ENCODE measurements at regions not wholly inside any gene's neighbourhood (a gene's known extent, or its start where the extent isn't known, plus 50 kb on each side); places are given as distances from the start of the nearest gene placed in this dataset.

DNA sequence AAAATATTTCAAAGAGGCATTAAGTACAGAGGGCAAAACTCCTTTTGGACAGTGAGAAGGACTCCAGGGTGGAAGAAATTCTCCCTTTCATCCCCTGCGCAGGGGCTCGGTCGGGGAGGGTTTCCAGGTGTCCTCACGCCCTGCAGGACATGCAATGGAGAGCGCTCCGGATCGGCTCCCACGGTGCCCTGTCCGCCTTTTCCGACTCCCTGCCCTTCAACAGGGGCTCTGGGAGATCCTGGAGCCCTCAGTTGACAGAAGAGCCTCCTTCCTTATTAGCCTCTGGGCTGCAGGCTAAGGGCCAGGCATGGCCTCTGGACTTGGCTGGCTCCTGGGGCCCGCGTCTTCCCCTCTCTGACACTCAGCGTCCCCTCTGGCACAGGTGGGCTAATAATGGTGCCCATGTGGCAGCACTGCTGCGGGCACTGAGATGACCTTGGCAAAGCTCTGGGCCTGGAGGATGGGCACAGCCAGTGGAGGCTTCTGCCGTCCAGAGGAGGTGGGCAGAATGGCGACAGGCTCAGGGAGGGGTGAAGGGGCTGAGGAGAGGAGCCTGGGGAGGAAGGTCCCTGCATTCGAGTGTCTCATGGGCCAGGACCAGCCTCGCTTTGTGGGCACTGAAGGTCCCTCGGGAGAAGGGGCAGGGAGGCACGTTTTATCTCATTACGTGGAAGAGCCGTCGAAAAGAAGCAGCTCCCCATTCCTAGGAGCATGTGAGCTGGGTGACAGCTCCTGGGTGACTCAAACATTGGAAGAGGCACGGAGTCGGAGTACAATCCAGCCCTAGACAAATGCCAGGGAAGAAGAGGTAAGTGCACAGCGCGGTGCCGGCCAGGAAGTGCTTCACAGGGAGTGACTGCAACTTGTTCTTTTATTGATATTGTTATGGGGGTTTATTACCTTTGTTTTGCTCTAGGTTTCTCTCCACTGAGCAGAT, 161.7 kb downstream of the IRF8 start:
- WGBS (ENCODE audit: insufficient coverage, insufficient read length) = no CpG with 5 or more reads among the region's 28 CpGs
- no peak for DNase-seq (ENCODE audit: low read depth, low spot score)
- no peaks in the 10 kb centered on the region for H3K27me3 ChIP-seq (ENCODE audit: control insufficient read depth, insufficient read depth, low read length)
- H3K4me1 ChIP-seq (ENCODE audit: control insufficient read depth, insufficient read depth, low read length) = no peaks in the 10 kb centered on the region
- no peak overlapping the region for H3K4me3 ChIP-seq (ENCODE audit: low read length)
- no peak overlapping the region for H3K27ac ChIP-seq (ENCODE audit: low read length)
- no peaks in the 10 kb centered on the region for H3K36me3 ChIP-seq (ENCODE audit: control insufficient read depth, insufficient read depth, low read length)
- no peaks in the 10 kb centered on the region for H3K9me3 ChIP-seq (ENCODE audit: control insufficient read depth, insufficient read depth, low read length)

DNA sequence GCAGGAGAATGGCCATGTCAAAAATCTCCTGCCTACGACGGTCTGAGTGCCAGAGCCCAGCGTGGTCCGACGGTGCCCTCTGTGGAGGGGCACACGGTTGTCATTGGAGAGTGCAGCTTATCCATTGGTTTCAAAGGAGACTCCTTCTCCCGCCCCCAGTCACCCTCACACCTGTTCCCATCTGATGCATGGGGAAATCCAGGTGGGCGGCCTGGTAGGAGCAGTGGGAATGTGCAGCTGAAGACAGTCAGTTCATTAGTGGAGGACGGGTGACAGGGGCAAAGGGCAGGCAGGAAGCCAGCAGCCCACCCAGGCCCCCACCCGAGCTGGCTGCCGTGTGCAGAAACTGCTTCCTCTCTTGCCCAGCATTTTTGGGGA, 162.3 kb downstream of the IRF8 start:
- no peak for DNase-seq (ENCODE audit: low read depth, low spot score)
- H3K27me3 ChIP-seq (ENCODE audit: control insufficient read depth, insufficient read depth, low read length) = no peaks in the 10 kb centered on the region

DNA sequence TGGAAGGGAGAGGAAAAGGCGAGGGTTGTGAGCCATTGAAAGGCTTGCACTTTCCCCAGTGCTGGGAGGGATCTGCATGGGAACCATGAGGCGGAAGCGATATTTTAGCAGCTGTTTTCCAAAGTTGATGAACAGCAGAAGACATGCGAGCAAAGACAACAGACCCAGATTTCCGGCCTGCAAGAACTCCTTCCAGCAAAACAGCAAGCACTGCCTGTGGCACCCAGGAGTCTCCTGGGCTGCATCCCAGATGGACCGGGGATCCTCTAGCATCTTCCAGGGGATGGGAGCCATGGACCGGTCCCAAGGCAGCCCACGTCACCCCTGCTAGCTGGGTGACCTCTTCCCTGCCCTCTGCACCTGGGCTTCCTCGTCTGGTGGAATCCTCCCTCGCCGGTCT, 162.8 kb downstream of the IRF8 start:
- no peaks in the 10 kb centered on the region for H3K27me3 ChIP-seq (ENCODE audit: control insufficient read depth, insufficient read depth, low read length)
- no peaks in the 10 kb centered on the region for H3K36me3 ChIP-seq (ENCODE audit: control insufficient read depth, insufficient read depth, low read length)
- H3K9me3 ChIP-seq (ENCODE audit: control insufficient read depth, insufficient read depth, low read length) = no peaks in the 10 kb centered on the region
- no CpG with 5 or more reads among the region's 11 CpGs for WGBS (ENCODE audit: insufficient coverage, insufficient read length)
- H3K4me3 ChIP-seq (ENCODE audit: low read length) = no peak overlapping the region
- no peak for DNase-seq (ENCODE audit: low read depth, low spot score)
- H3K4me1 ChIP-seq (ENCODE audit: control insufficient read depth, insufficient read depth, low read length) = no peaks in the 10 kb centered on the region
- H3K27ac ChIP-seq (ENCODE audit: low read length) = no peak overlapping the region

More for the DNA sequence above, 162.3 kb downstream of the IRF8 start:
- Histone ChIP-seq H3K4me1 (ENCODE audit: control insufficient read depth, insufficient read depth, low read length) (no peaks in the 10 kb centered on the region), H3K9me3 (ENCODE audit: control insufficient read depth, insufficient read depth, low read length) (no peaks in the 10 kb centered on the region), H3K27ac (ENCODE audit: low read length) (no peak overlapping the region), H3K36me3 (ENCODE audit: control insufficient read depth, insufficient read depth, low read length) (no peaks in the 10 kb centered on the region), H3K4me3 (ENCODE audit: low read length) (no peak overlapping the region)
- whole genome bisulfite sequencing (ENCODE audit: insufficient coverage, insufficient read length) = no CpG with 5 or more reads among the region's 11 CpGs

DNA sequence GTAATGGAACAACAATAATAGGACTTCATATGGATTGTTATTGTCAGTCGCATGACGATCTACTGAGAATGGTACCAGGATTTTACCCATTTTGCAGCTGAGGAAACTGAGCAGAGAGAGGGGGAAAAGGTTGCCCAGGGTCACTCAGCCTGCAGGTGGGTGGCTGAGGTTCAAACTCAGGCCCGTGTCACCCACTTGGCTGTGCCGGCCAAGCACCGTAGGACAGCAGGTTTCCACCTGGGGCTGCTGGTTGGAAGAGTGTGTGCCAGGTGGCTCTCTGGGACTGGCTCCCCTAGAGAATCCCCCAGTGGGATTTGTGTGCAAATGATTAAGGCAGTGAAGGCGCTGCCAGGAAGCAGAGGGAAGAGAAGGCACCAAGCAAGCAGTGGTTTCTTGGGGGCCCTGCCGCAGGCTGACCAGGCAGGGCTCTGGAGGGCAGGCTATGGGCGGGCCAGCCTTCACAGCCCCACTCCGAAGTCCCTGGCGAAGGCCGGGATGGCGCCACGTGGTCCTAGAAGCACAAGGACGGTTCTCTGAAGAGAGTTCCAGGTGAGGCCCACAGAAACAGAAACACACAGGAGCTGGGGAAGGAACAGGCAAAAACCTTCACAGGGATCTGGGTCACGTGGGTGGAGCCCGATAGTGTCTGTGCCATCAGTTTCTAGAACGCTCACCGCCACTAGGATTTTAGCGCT, 163.5 kb downstream of the IRF8 start:
- no peaks in the 10 kb centered on the region for H3K9me3 ChIP-seq (ENCODE audit: control insufficient read depth, insufficient read depth, low read length)
- DNase-seq (ENCODE audit: low read depth, low spot score) = no peak
- H3K4me1 ChIP-seq (ENCODE audit: control insufficient read depth, insufficient read depth, low read length) = no peaks in the 10 kb centered on the region
- no CpG with 5 or more reads among the region's 19 CpGs for WGBS (ENCODE audit: insufficient coverage, insufficient read length)
- H3K27ac ChIP-seq (ENCODE audit: low read length) = no peak overlapping the region
- no peaks in the 10 kb centered on the region for H3K27me3 ChIP-seq (ENCODE audit: control insufficient read depth, insufficient read depth, low read length)
- no peaks in the 10 kb centered on the region for H3K36me3 ChIP-seq (ENCODE audit: control insufficient read depth, insufficient read depth, low read length)
- H3K4me3 ChIP-seq (ENCODE audit: low read length) = no peak overlapping the region

DNA sequence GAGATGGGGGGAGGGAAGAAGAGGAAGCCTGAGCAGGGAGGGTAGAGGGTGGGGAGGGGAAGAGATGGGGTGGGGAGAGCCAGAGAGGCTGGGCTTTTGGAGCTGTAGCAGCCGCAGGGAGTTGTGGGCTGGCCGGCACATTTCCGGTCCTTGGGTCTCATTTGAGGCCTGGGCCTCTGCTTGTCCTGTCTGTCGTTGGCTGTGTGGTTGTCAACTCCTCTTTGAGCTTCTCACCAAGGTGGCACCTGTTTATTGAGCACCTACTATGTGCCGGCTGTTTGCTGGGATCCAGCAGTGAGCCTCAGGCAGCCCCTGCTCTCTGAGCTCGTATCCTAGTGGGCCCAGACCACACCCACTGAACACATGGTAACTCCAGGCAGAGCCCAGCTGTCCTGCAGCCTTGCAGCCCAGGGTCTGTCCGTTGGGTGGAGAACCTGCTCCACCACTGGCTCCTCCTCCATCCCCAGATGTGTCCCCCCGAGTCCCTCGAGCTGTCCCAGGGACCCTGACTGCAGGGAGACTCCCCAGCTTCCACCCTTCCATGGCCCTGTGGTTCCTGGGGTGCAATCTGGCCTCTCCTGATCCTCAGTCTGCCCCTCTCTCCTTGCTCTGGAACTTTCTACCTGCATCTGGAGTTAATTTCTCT, 164.9 kb downstream of the IRF8 start:
- no peaks in the 10 kb centered on the region for H3K36me3 ChIP-seq (ENCODE audit: control insufficient read depth, insufficient read depth, low read length)
- H3K27me3 ChIP-seq (ENCODE audit: control insufficient read depth, insufficient read depth, low read length) = no peaks in the 10 kb centered on the region
- no CpG with 5 or more reads among the region's 9 CpGs for WGBS (ENCODE audit: insufficient coverage, insufficient read length)
- H3K4me3 ChIP-seq (ENCODE audit: low read length) = no peak overlapping the region
- H3K4me1 ChIP-seq (ENCODE audit: control insufficient read depth, insufficient read depth, low read length) = no peaks in the 10 kb centered on the region
- H3K27ac ChIP-seq (ENCODE audit: low read length) = no peak overlapping the region
- no peaks in the 10 kb centered on the region for H3K9me3 ChIP-seq (ENCODE audit: control insufficient read depth, insufficient read depth, low read length)
- no peak for DNase-seq (ENCODE audit: low read depth, low spot score)

DNA sequence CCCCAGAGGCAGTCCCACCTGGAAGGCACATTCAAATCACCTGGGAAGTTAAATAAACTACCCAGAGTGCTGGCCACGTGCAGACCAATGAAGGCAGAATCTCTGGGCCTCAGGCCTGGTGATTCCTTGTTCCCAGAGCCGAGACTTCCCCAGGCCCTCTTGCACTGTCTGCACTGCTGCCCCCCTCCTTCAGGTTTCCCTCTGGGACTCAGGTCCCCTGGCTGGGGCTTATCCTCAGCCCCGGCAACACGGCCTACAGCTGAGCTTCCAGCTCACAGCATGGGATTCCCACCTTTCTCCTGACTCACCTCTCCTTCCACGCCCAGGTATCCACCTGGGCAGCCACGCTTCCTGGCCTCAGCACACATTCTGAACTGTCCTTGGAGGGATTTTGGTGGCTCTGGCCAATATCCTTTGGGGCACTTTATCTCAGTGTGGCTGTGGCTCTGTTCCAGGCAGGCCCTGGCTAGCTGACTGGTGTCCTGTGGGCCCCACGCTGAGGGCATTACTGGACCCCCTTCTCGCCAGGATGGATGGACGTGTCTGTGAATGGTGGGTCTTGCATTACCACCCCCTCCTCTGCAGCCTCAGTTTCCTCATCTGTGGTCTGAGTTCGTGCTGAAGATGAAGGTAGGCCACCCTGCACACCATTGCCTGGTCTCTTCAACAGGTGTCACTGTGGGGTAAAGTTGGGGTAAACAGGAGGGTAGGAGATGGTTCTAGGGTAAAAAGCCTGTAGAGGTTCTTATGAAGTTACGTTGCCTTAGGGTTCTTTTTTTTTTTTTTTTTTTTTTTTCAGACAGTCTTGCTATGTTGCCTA, 165.7 kb downstream of the IRF8 start:
- Histone ChIP-seq H3K27me3 (ENCODE audit: control insufficient read depth, insufficient read depth, low read length) (no peaks in the 10 kb centered on the region), H3K4me3 (ENCODE audit: low read length) (no peak overlapping the region), H3K36me3 (ENCODE audit: control insufficient read depth, insufficient read depth, low read length) (no peaks in the 10 kb centered on the region), H3K27ac (ENCODE audit: low read length) (no peak overlapping the region), H3K9me3 (ENCODE audit: control insufficient read depth, insufficient read depth, low read length) (no peaks in the 10 kb centered on the region), H3K4me1 (ENCODE audit: control insufficient read depth, insufficient read depth, low read length) (no peaks in the 10 kb centered on the region)
- WGBS (ENCODE audit: insufficient coverage, insufficient read length) = no CpG with 5 or more reads among the region's 11 CpGs
- no peak for DNase-seq (ENCODE audit: low read depth, low spot score)

DNA sequence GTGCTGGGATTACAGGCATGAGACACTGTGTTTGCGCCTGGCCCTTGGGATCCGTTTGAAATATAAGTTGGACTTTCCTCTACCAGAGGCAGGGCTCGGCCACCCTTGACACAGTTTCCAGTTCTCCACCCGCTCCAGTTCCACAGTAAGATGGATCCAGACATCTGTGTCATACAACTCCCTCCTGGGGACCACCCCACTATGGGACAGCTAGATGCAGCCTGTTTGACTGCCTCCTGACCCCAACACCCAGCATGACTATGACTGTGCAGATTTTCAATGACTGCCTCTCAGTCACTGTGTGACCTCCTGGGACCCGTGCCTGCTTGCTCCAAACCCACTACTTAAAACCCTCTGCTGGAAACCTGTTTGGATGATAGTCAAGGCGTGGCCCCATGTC, 166.7 kb downstream of the IRF8 start:
- Histone ChIP-seq H3K27me3 (ENCODE audit: control insufficient read depth, insufficient read depth, low read length) (no peaks in the 10 kb centered on the region), H3K9me3 (ENCODE audit: control insufficient read depth, insufficient read depth, low read length) (no peaks in the 10 kb centered on the region), H3K4me3 (ENCODE audit: low read length) (no peak overlapping the region), H3K36me3 (ENCODE audit: control insufficient read depth, insufficient read depth, low read length) (no peaks in the 10 kb centered on the region), H3K4me1 (ENCODE audit: control insufficient read depth, insufficient read depth, low read length) (no peaks in the 10 kb centered on the region), H3K27ac (ENCODE audit: low read length) (no peak overlapping the region)
- DNase-seq (ENCODE audit: low read depth, low spot score) = no peak
- WGBS (ENCODE audit: insufficient coverage, insufficient read length) = no CpG with 5 or more reads among the region's 6 CpGs

DNA sequence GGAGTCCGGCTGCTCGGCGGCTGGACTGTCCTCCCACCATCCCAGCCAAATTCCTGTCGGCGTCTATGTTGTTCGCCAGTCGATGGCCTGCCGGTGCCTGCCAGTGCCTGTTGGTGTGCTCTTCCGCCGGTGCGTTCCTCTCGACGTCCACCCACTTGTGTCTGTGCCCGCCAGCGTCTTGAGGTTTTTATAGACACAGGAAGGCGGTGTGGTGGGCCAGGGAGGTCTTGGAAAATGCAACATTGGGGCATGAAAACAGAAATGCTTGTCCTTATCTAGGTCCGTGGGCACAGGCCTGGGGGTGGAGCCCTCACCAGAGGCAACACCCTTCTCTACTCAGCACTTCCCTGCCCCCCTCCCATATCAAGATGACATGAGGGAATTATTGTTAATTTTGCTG, 167.8 kb downstream of the IRF8 start:
- H3K27me3 ChIP-seq (ENCODE audit: control insufficient read depth, insufficient read depth, low read length) = no peaks in the 10 kb centered on the region
- H3K4me3 ChIP-seq (ENCODE audit: low read length) = no peak overlapping the region
- H3K27ac ChIP-seq (ENCODE audit: low read length) = no peak overlapping the region
- no peaks in the 10 kb centered on the region for H3K4me1 ChIP-seq (ENCODE audit: control insufficient read depth, insufficient read depth, low read length)
- no peaks in the 10 kb centered on the region for H3K36me3 ChIP-seq (ENCODE audit: control insufficient read depth, insufficient read depth, low read length)
- WGBS (ENCODE audit: insufficient coverage, insufficient read length) = no CpG with 5 or more reads among the region's 17 CpGs
- no peaks in the 10 kb centered on the region for H3K9me3 ChIP-seq (ENCODE audit: control insufficient read depth, insufficient read depth, low read length)
- no peak for DNase-seq (ENCODE audit: low read depth, low spot score)

DNA sequence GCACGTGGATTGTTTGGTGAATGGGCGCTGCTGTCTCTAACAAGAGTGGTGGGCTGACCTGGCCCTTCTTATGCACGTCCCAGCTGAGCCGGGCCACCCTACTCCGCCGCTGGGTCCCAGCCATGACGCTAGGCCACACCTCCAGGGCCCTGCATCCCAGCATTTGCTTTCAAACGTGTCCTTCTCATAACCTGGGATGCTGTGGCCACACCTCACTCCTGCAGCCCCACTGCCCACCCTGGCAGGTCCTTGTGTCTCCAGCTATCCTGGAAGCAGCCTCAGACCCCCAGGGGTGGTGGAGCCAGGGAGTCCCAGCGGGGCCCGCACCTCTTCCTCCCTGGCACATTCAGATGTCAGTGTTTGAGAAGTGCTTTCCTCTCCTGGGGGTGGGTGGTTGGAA, 168.6 kb downstream of the IRF8 start:
- WGBS (ENCODE audit: insufficient coverage, insufficient read length) = no CpG with 5 or more reads among the region's 10 CpGs
- H3K27me3 ChIP-seq (ENCODE audit: control insufficient read depth, insufficient read depth, low read length) = no peaks in the 10 kb centered on the region

DNA sequence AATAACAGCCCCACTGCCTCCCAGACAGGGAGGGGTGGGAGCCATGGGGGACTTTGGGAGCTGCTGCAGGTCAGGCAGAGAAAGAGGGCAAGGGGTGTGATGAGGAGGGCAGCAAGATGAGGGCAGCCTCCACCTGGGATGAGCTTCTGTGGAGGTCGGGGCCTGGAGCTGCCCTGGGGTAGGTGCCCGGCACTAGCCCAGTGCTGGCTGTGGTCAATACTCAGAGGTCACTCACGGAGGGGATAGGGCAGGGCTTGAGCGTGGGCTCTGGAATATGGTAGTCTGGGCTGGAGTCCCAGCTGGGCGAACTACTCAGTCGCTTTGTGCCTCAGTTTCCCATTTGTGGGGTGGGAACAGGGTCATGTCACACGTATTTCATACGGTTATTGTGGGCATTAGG, 169.0 kb downstream of the IRF8 start:
- no CpG with 5 or more reads among the region's 8 CpGs for WGBS (ENCODE audit: insufficient coverage, insufficient read length)
- no peak overlapping the region for H3K4me3 ChIP-seq (ENCODE audit: low read length)
- no peaks in the 10 kb centered on the region for H3K36me3 ChIP-seq (ENCODE audit: control insufficient read depth, insufficient read depth, low read length)
- no peaks in the 10 kb centered on the region for H3K4me1 ChIP-seq (ENCODE audit: control insufficient read depth, insufficient read depth, low read length)
- no peaks in the 10 kb centered on the region for H3K9me3 ChIP-seq (ENCODE audit: control insufficient read depth, insufficient read depth, low read length)
- no peaks in the 10 kb centered on the region for H3K27me3 ChIP-seq (ENCODE audit: control insufficient read depth, insufficient read depth, low read length)
- H3K27ac ChIP-seq (ENCODE audit: low read length) = no peak overlapping the region
- no peak for DNase-seq (ENCODE audit: low read depth, low spot score)

More for the DNA sequence above, 168.6 kb downstream of the IRF8 start:
- Histone ChIP-seq H3K4me1 (ENCODE audit: control insufficient read depth, insufficient read depth, low read length) (no peaks in the 10 kb centered on the region), H3K9me3 (ENCODE audit: control insufficient read depth, insufficient read depth, low read length) (no peaks in the 10 kb centered on the region), H3K36me3 (ENCODE audit: control insufficient read depth, insufficient read depth, low read length) (no peaks in the 10 kb centered on the region), H3K27ac (ENCODE audit: low read length) (no peak overlapping the region), H3K4me3 (ENCODE audit: low read length) (no peak overlapping the region)
- DNase-seq (ENCODE audit: low read depth, low spot score) = no peak
